ENCODE measurements at regions not wholly inside any gene's neighbourhood (a gene's known extent, or its start where the extent isn't known, plus 50 kb on each side); places are given as distances from the start of the nearest gene placed in this dataset.
"Not testable (repeated sequence)": the region's sequence is repeated elsewhere in the genome, so short reads cannot be mapped to it uniquely, and the experiment has no call there.

- TF ChIP-seq CTBP1 (IDR thresholded peaks at IDR 0.05; ENCODE audit: borderline replicate concordance); FOXK2 (IDR thresholded peaks at IDR 0.05); ELF4 (IDR thresholded peaks at IDR 0.05); FOXM1 (IDR thresholded peaks at IDR 0.05; ENCODE audit: borderline replicate concordance); BHLHE40 (IDR thresholded peaks at IDR 0.05; ENCODE audit: borderline replicate concordance); SP1 (IDR thresholded peaks at IDR 0.05); PKNOX1 (IDR thresholded peaks at IDR 0.05); ZNF384 (IDR thresholded peaks at IDR 0.05); SUZ12 (IDR thresholded peaks at IDR 0.05); HDGF (IDR thresholded peaks at IDR 0.05; ENCODE audit: borderline replicate concordance); TARDBP (IDR thresholded peaks at IDR 0.05); LEF1 (IDR thresholded peaks at IDR 0.05; ENCODE audit: borderline replicate concordance); L3MBTL2 (conservative IDR thresholded peaks at IDR 0.05): not testable (repeated sequence)
Measured at GRCh38 chr3:130832401-130832746, 61.5 kb upstream of the ATP2C1 start.
